H1 (cell line): ENCODE measurements at regions not wholly inside any gene's neighbourhood (a gene's known extent, or its start where the extent isn't known, plus 50 kb on each side); places are given as distances from the start of the nearest gene placed in this dataset.
A peak's percentile ranks its signal among the peaks of the same experiment; 100 is the strongest.

Source experiments
- BRCA1 ChIP-seq: IDR thresholded peaks from 2 replicates; pipeline ENCODE4 v1.6.1; 2012; ENCODE audit warnings: low read depth, low read length, improper control_type of control experiment
- CHD1 ChIP-seq: IDR thresholded peaks from 2 replicates; pipeline ENCODE4 v1.6.1; 2012; ENCODE audit warnings: low read depth, low read length, improper control_type of control experiment
- EGR1 ChIP-seq: IDR thresholded peaks from 2 replicates; pipeline ENCODE4 v1.6.1; 2011; ENCODE audit warnings: low read depth, low read length, borderline replicate concordance
- KDM1A ChIP-seq: fragments of 200-600, 300-600 bp; sonication (generic); IDR thresholded peaks from 2 replicates; pipeline ENCODE4 v1.7.1; 2016; ENCODE audit warnings: mild to moderate bottlenecking, low read length, borderline replicate concordance
- NRF1 ChIP-seq: IDR thresholded peaks from 2 replicates; pipeline ENCODE4 v1.6.1; 2011; ENCODE audit warnings: mild to moderate bottlenecking, low read depth, low read length, improper control_type of control experiment
- RNF2 ChIP-seq: fragments of 200-900, 300-1000 bp; sonication (generic); IDR thresholded peaks from 2 replicates; pipeline ENCODE4 v1.7.1; 2016; ENCODE audit warnings: borderline replicate concordance, low read depth, mild to moderate bottlenecking, antibody characterized with exemption, low read length; ENCODE audit not compliant: poor library complexity, severe bottlenecking; ENCODE audit errors: missing control alignments
- TF ChIP-seq, protein P1 (sequence below): IDR thresholded peaks from 2 replicates; pipeline ENCODE4 v1.6.1; 2011; ENCODE audit warnings: low read length, improper control_type of control experiment

DNA sequence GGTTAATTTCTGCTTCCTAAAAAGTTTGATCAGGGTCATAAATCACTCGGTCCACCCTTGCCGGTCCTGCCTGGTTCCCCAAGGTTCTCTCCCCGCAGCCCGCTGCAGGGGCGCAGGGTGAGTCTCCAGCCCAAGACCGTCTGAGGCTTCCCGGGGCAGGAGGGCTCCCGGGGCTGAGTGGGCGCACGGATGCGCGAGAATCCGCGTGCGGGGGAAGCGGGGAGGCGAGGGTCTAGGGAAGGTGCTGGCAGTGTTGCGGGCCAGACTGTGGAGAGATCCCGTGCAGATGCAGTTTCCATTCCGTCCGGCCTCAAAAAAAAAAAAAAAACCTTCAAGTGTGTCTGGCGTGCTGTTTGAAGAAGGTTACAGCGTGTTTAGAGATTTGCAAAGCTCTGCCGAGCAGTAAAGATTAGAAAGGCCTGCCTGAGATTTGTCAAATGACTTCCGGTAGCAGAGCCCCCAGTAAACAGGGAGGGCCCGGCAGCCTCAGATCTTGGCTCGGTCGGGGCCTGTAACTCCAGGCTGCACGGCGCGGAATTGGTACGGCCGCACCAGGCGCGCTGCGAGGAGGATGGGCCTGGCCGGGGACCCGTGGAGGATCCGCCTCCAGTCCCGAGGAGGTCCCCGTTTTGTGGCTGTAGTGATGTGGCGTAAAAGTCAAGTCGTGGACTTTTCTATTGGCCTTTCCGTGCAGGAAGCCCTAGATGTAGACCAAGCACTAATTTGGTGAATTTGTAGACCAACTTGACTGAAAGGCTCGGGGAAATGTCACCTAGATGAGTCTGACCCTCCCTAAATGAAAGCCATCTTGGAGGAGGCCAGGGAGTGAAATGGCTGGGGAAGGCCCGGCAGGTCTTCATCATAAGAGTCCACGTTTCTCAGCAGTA, 293.2 kb upstream of the NFE2L3 start (continued):
- TF ChIP-seq RNF2: peak; percentile 98
- TF ChIP-seq, protein P1, sequence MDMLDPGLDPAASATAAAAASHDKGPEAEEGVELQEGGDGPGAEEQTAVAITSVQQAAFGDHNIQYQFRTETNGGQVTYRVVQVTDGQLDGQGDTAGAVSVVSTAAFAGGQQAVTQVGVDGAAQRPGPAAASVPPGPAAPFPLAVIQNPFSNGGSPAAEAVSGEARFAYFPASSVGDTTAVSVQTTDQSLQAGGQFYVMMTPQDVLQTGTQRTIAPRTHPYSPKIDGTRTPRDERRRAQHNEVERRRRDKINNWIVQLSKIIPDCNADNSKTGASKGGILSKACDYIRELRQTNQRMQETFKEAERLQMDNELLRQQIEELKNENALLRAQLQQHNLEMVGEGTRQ: no peak
- TF ChIP-seq BRCA1: no peak
- TF ChIP-seq CHD1: no peak
- no peak for TF ChIP-seq EGR1
- TF ChIP-seq NRF1: no peak
- no peak for TF ChIP-seq KDM1A
- TF ChIP-seq, all 59 proteins: peak for 4
